Uterus (tissue), 2 donors: ENCODE measurements at regions not wholly inside any gene's neighbourhood (a gene's known extent, or its start where the extent isn't known, plus 50 kb on each side); places are given as distances from the start of the nearest gene placed in this dataset.

Experiments used
- POLR2A ChIP-seq, 2 donors: fragments of 450-650 bp; IDR thresholded peaks; one replicate each; pipeline ENCODE4 v1.6.1; 2016; ENCODE audit warnings: antibody characterized with exemption in 2 of 2, mild to moderate bottlenecking in 1 of 2, moderate library complexity in 1 of 2
- TF ChIP-seq, protein P1 (sequence below), 4 experiments: fragments of 200-600 bp in 2 of 4; fragments of 450-650 bp in 2 of 4; sonication (generic) in 2 of 4; IDR thresholded peaks; one replicate each; pipeline ENCODE4 v1.5.1; 2016 to 2019; ENCODE audit warnings: antibody characterized with exemption in 4 of 4, mild to moderate bottlenecking in 2 of 4, moderate library complexity in 1 of 4

DNA sequence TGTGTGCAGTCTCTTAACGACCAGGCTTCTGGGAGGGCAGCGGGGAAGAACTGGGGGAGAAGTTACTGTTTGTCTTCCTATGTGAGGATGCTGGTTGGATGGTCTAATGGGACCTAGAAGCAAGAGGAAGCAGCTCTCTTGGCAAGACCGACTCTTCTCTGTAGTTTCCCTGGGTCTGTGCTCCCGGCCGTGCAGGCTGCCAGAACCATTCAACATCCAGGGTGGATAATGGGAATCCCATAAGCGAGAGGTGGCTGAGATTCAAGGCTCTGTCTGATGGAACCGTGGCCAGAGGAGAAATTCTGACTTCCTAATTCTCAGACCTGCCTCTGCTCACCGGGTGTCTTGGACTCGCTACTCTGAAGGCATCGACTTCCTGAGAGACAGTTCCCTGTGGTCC lies 561.0 kb upstream of the TBX3 start:
- TF ChIP-seq, protein P1, sequence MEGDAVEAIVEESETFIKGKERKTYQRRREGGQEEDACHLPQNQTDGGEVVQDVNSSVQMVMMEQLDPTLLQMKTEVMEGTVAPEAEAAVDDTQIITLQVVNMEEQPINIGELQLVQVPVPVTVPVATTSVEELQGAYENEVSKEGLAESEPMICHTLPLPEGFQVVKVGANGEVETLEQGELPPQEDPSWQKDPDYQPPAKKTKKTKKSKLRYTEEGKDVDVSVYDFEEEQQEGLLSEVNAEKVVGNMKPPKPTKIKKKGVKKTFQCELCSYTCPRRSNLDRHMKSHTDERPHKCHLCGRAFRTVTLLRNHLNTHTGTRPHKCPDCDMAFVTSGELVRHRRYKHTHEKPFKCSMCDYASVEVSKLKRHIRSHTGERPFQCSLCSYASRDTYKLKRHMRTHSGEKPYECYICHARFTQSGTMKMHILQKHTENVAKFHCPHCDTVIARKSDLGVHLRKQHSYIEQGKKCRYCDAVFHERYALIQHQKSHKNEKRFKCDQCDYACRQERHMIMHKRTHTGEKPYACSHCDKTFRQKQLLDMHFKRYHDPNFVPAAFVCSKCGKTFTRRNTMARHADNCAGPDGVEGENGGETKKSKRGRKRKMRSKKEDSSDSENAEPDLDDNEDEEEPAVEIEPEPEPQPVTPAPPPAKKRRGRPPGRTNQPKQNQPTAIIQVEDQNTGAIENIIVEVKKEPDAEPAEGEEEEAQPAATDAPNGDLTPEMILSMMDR (IDR thresholded peaks at IDR 0.05) = no peak
- TF ChIP-seq POLR2A (IDR thresholded peaks at IDR 0.05) = no peak
